Mesenchymal stem cell (in vitro differentiated cells and primary cell): ENCODE measurements at regions not wholly inside any gene's neighbourhood (a gene's known extent, or its start where the extent isn't known, plus 50 kb on each side); places are given as distances from the start of the nearest gene placed in this dataset.

Experiments
- DNase-seq: peaks from one replicate; pipeline ENCODE4 v3.0.0-alpha.2; 2013
- H2AFZ ChIP-seq: one replicate; pipeline ENCODE4 v1.6.1; 2013; ENCODE audit warnings: low read depth, mild to moderate bottlenecking, control low read depth, inconsistent platforms, low read length, moderate library complexity
- H2AK5ac ChIP-seq: 2 replicates; pipeline ENCODE4 v1.6.1; 2013; ENCODE audit warnings: low read length, moderate library complexity, mild to moderate bottlenecking, inconsistent platforms; ENCODE audit not compliant: severe bottlenecking
- H2BK120ac ChIP-seq: one replicate; pipeline ENCODE4 v1.6.1; 2013; ENCODE audit warnings: low read depth, mild to moderate bottlenecking, inconsistent platforms, low read length, moderate library complexity
- H2BK12ac ChIP-seq, 2 experiments: one replicate each; pipeline ENCODE4 v1.6.1; 2013; ENCODE audit warnings: inconsistent platforms in 2 of 2, low read length in 2 of 2, mild to moderate bottlenecking in 2 of 2, moderate library complexity in 2 of 2, control low read depth in 1 of 2
- H2BK15ac ChIP-seq: one replicate; pipeline ENCODE4 v1.6.1; 2013; ENCODE audit warnings: mild to moderate bottlenecking, low read depth, inconsistent platforms; ENCODE audit not compliant: poor library complexity, severe bottlenecking
- H2BK5ac ChIP-seq: 2 replicates; pipeline ENCODE4 v1.6.1; 2013; ENCODE audit warnings: low read depth, mild to moderate bottlenecking, low read length, control low read depth, inconsistent platforms; ENCODE audit not compliant: poor library complexity, severe bottlenecking
- H3K14ac ChIP-seq, 2 experiments: one replicate each; pipeline ENCODE4 v1.6.1; 2013; ENCODE audit warnings: inconsistent platforms in 2 of 2, low read length in 2 of 2, control low read depth in 1 of 2, mild to moderate bottlenecking in 1 of 2, moderate library complexity in 1 of 2
- H3K18ac ChIP-seq, 2 experiments: one replicate each; pipeline ENCODE4 v1.6.1; 2013; ENCODE audit warnings: inconsistent platforms in 2 of 2, low read length in 2 of 2, control low read depth in 1 of 2, low read depth in 1 of 2, mild to moderate bottlenecking in 1 of 2
- H3K23ac ChIP-seq, 2 experiments: one replicate each; pipeline ENCODE4 v1.6.1; 2013; ENCODE audit warnings: inconsistent platforms in 2 of 2, low read length in 2 of 2, mild to moderate bottlenecking in 2 of 2, moderate library complexity in 2 of 2, control low read depth in 1 of 2
- H3K27ac ChIP-seq: 2 replicates; pipeline ENCODE4 v1.5.1; 2013; ENCODE audit warnings: mild to moderate bottlenecking, moderate library complexity, low read length, control low read depth, inconsistent platforms; ENCODE audit not compliant: poor library complexity, severe bottlenecking
- H3K27me3 ChIP-seq, 2 experiments: 2 replicates each; pipeline versions ENCODE4 v1.6.1 to v1.7.0; 2013; ENCODE audit warnings: low read length in 2 of 2, mild to moderate bottlenecking in 2 of 2, moderate library complexity in 2 of 2, control low read depth in 1 of 2, inconsistent platforms in 1 of 2; ENCODE audit not compliant: control insufficient read depth in 1 of 2, insufficient read depth in 1 of 2
- H3K36me3 ChIP-seq, 2 experiments: 2 replicates each; pipeline versions ENCODE4 v1.6.1 to v1.7.0; 2013; ENCODE audit warnings: low read length in 2 of 2, control low read depth in 1 of 2, inconsistent platforms in 1 of 2, low read depth in 1 of 2, mild to moderate bottlenecking in 1 of 2; ENCODE audit not compliant: insufficient read depth in 2 of 2, control insufficient read depth in 1 of 2
- H3K4ac ChIP-seq, 2 experiments: one replicate each; pipeline ENCODE4 v1.6.1; 2013; ENCODE audit warnings: inconsistent platforms in 2 of 2, low read length in 2 of 2, mild to moderate bottlenecking in 2 of 2, moderate library complexity in 2 of 2, control low read depth in 1 of 2, low read depth in 1 of 2
- H3K4me1 ChIP-seq: 2 replicates; pipeline ENCODE4 v1.6.1; 2013; ENCODE audit warnings: low read depth, low read length, control low read depth; ENCODE audit not compliant: control insufficient read depth, insufficient read depth
- H3K4me2 ChIP-seq: 2 replicates; pipeline ENCODE4 v1.6.1; 2013; ENCODE audit warnings: low read length, mild to moderate bottlenecking, inconsistent platforms; ENCODE audit not compliant: poor library complexity, severe bottlenecking
- H3K4me3 ChIP-seq, 2 experiments: 2 replicates each; pipeline versions ENCODE4 v1.5.1 to v1.7.0; 2013; ENCODE audit warnings: low read length in 2 of 2, mild to moderate bottlenecking in 2 of 2, control low read depth in 1 of 2, low read depth in 1 of 2; ENCODE audit not compliant: insufficient read depth in 1 of 2
- H3K79me1 ChIP-seq: replicated peaks from 2 replicates; pipeline ENCODE4 v1.6.1; 2013; ENCODE audit warnings: mild to moderate bottlenecking, control low read depth, low read length, inconsistent platforms; ENCODE audit not compliant: poor library complexity, severe bottlenecking
- H3K9ac ChIP-seq: 2 replicates; pipeline ENCODE4 v1.7.0; 2013; ENCODE audit warnings: mild to moderate bottlenecking, low read length, moderate library complexity
- H3K9me3 ChIP-seq: 2 replicates; pipeline ENCODE4 v1.7.0; 2013; ENCODE audit warnings: mild to moderate bottlenecking, low read length; ENCODE audit not compliant: control insufficient read depth
- H4K8ac ChIP-seq: one replicate; pipeline ENCODE4 v1.6.1; 2013; ENCODE audit warnings: inconsistent platforms, mild to moderate bottlenecking, low read length, moderate library complexity
- H4K91ac ChIP-seq: one replicate; pipeline ENCODE4 v1.6.1; 2013; ENCODE audit warnings: mild to moderate bottlenecking, low read length, inconsistent platforms
- WGBS: methylation state at CpG from one replicate; pipeline ENCODE4 v1.1.7; 2013; ENCODE audit warnings: mixed read lengths; 5-methylcytosine and 5-hydroxymethylcytosine counted together

DNA sequence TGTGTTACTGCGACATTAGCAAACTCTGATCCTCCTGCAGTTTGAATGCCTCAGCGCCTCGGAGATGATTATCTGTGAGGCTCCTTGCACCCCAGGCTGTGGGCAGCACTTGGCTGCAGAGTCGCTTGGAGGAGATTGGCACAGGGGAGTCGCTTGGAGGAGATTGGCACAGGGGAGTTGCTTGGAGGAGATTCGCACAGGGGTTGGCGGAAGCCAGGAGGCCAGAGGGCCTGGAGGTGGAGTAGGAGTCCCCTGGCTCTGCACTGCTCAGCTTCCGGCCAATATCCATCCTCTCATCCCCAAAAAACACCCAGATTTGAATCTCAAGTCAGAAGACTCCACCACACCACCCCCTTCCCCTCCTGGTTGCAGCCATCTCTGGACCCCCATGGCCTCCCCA is 192.6 kb upstream of the NECTIN1 start:
- 83% methylated on average over 6 of the region's 8 CpGs for WGBS
- H3K4me3 ChIP-seq, result no peak overlapping the region

GRCh38 chr11:119920666-119921387 is 191.8 kb upstream of the NECTIN1 start:
- Histone ChIP-seq H2BK12ac (no peak overlapping the region), H2BK120ac (no peak overlapping the region), H3K9me3 (no peaks in the 10 kb centered on the region), H3K36me3 (no peaks in the 10 kb centered on the region), H4K91ac (no peak overlapping the region), H3K4ac (no peak overlapping the region), H3K27me3 (peaks cover 17 to 92% of the 10 kb centered on the region in 2 experiments), H4K8ac (no peak overlapping the region), H3K4me1 (no peaks in the 10 kb centered on the region), H3K79me1 (no peaks in the 10 kb centered on the region), H3K4me2 (no peak overlapping the region), H3K23ac (no peak overlapping the region), H2BK5ac (no peak overlapping the region), H2AFZ (no peak overlapping the region), H3K9ac (no peak overlapping the region), H2BK15ac (no peak overlapping the region), H2AK5ac (no peak overlapping the region), H3K18ac (no peak overlapping the region), H3K27ac (no peak overlapping the region), H3K14ac (no peak overlapping the region), H3K4me3 (no peak overlapping the region)
- 85% methylated on average over 24 of the region's 27 CpGs for WGBS
- no peak for DNase-seq

More for the DNA sequence above, 192.6 kb upstream of the NECTIN1 start:
- Histone ChIP-seq H4K91ac (no peak overlapping the region), H3K36me3 (no peaks in the 10 kb centered on the region), H3K4me2 (no peak overlapping the region), H2AK5ac (no peak overlapping the region), H2BK12ac (no peak overlapping the region), H2BK15ac (no peak overlapping the region), H3K4ac (no peak overlapping the region), H2BK120ac (no peak overlapping the region), H3K9ac (no peak overlapping the region), H3K14ac (no peak overlapping the region), H2BK5ac (no peak overlapping the region), H3K27ac (no peak overlapping the region), H3K23ac (no peak overlapping the region), H3K79me1 (no peaks in the 10 kb centered on the region), H3K9me3 (no peaks in the 10 kb centered on the region), H4K8ac (no peak overlapping the region), H3K27me3 (peaks cover 17 to 98% of the 10 kb centered on the region in 2 experiments), H3K18ac (no peak overlapping the region), H2AFZ (no peak overlapping the region), H3K4me1 (no peaks in the 10 kb centered on the region)
- DNase-seq, result no peak

GRCh38 chr11:119919656-119920055 is 190.7 kb upstream of the NECTIN1 start:
- Histone ChIP-seq H3K27me3 (peaks cover 17 to 81% of the 10 kb centered on the region in 2 experiments), H3K36me3 (no peaks in the 10 kb centered on the region)

DNA sequence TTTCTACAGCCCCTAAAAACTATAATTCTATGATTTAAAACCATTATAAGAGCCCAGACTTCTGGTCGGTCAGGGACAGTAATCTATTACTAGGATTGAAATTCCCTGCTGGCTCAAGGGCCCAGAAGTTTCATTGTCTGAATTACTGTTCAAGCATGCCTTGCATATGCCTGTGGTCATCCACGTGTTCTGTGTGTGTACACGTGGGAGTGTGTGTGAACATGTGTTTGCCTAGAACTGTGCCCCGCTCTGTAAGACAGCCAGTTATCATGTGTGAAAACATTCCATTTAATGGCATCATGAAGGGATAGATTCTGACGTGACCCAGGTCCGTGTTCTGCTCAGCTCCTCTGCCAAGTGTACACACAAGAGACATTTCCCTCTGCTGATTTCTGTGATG is 189.3 kb upstream of the NECTIN1 start:
- H3K27ac ChIP-seq, result no peak overlapping the region
- H3K4me2 ChIP-seq, result no peak overlapping the region
- H3K27me3 ChIP-seq, result peaks cover 10 to 71% of the 10 kb centered on the region in 2 experiments
- no peaks in the 10 kb centered on the region for H3K36me3 ChIP-seq
- no peak overlapping the region for H2AFZ ChIP-seq
- H3K79me1 ChIP-seq, result no peaks in the 10 kb centered on the region
- no peaks in the 10 kb centered on the region for H3K9me3 ChIP-seq
- H4K8ac ChIP-seq, result no peak overlapping the region
- WGBS, result 76% methylated on average over 6 of the region's 6 CpGs
- H3K9ac ChIP-seq, result no peak overlapping the region
- H3K23ac ChIP-seq, result no peak overlapping the region
- H3K18ac ChIP-seq, result no peak overlapping the region
- H3K14ac ChIP-seq, result no peak overlapping the region
- no peak overlapping the region for H2BK5ac ChIP-seq
- no peak for DNase-seq
- H3K4me1 ChIP-seq, result no peaks in the 10 kb centered on the region
- H2BK15ac ChIP-seq, result no peak overlapping the region
- no peak overlapping the region for H2BK12ac ChIP-seq
- H2AK5ac ChIP-seq, result no peak overlapping the region
- H3K4ac ChIP-seq, result no peak overlapping the region
- no peak overlapping the region for H2BK120ac ChIP-seq
- no peak overlapping the region for H3K4me3 ChIP-seq
- no peak overlapping the region for H4K91ac ChIP-seq

More at GRCh38 chr11:119919656-119920055, 190.7 kb upstream of the NECTIN1 start:
- Histone ChIP-seq H3K27ac (no peak overlapping the region), H3K4me2 (no peak overlapping the region), H3K79me1 (no peaks in the 10 kb centered on the region), H3K14ac (no peak overlapping the region), H2BK15ac (no peak overlapping the region), H3K18ac (no peak overlapping the region), H3K9me3 (no peaks in the 10 kb centered on the region), H4K91ac (no peak overlapping the region), H2BK120ac (no peak overlapping the region), H3K4me3 (no peak overlapping the region), H3K4ac (no peak overlapping the region), H2AFZ (no peak overlapping the region), H2BK5ac (no peak overlapping the region), H3K4me1 (no peaks in the 10 kb centered on the region), H3K9ac (no peak overlapping the region), H2BK12ac (no peak overlapping the region), H4K8ac (no peak overlapping the region), H2AK5ac (no peak overlapping the region), H3K23ac (no peak overlapping the region)
- DNase-seq, result no peak
- WGBS, result 85% methylated on average over 6 of the region's 6 CpGs
